Colonic mucosa (tissue), 4 donors: ENCODE measurements at regions not wholly inside any gene's neighbourhood (a gene's known extent, or its start where the extent isn't known, plus 50 kb on each side); places are given as distances from the start of the nearest gene placed in this dataset.

Source experiments
- DNase-seq: peaks from one replicate; pipeline ENCODE4 v3.0.0-alpha.2; 2020
- H3K27ac ChIP-seq: fragments of 200-600 bp; one replicate; pipeline ENCODE4 v1.8.0; 2021
- H3K27me3 ChIP-seq: fragments of 200-600 bp; one replicate; pipeline ENCODE4 v1.8.0; 2021
- H3K36me3 ChIP-seq: fragments of 200-600 bp; one replicate; pipeline ENCODE4 v1.8.0; 2021
- H3K4me1 ChIP-seq: fragments of 200-600 bp; one replicate; pipeline ENCODE4 v1.8.0; 2021; ENCODE audit warnings: mild to moderate bottlenecking
- H3K4me3 ChIP-seq: fragments of 200-600 bp; one replicate; pipeline ENCODE4 v1.8.0; 2021
- H3K9ac ChIP-seq, 2 donors: one replicate each; pipeline ENCODE4 v1.7.0; 2013; ENCODE audit warnings: control low read depth in 2 of 2, low read depth in 2 of 2, low read length in 2 of 2
- H3K9me3 ChIP-seq: fragments of 200-600 bp; one replicate; pipeline ENCODE4 v1.8.0; 2021
- CTCF ChIP-seq: fragments of 200-600 bp; IDR thresholded peaks from one replicate; pipeline ENCODE4 v1.8.0; 2022; ENCODE audit warnings: antibody characterized with exemption, mild to moderate bottlenecking
- intact Hi-C: fragments of 100-400 bp; cut with DNase I; formaldehyde crosslinking; loops from one replicate; pipeline ENCODE4 v1.14.1; 2022
- donor health status: healthy.
- donor health status: DM: no; HTN: no; CAD: no.
- donor health status: DM: no; HTN: no; CAD: no.

DNA sequence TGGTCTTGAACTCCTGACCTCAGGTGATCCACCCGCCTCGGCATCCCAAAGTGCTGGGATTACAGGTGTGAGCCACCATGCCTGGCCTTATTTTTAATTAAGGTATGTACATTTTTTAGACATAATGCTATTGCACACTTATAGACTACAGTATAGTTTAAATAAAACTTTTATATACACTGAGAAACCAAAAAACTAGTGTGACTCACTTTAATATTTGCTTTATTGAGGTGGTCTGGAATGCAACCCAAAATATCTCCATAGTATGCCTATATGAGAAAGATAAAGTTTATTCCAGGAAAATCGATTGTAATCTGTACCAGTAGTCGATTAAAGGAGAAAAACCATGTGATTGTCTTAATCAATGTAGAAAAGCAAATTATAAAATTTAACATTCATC, 85.5 kb upstream of the ERRFI1 start:
- Histone ChIP-seq H3K27me3 (no peaks in the 10 kb centered on the region), H3K27ac (no peak overlapping the region), H3K9ac (no peak overlapping the region), H3K4me3 (no peak overlapping the region), H3K9me3 (no peaks in the 10 kb centered on the region), H3K4me1 (no peaks in the 10 kb centered on the region), H3K36me3 (no peaks in the 10 kb centered on the region)
- no peak for TF ChIP-seq CTCF
- no peak for DNase-seq
- intact Hi-C loops: no loop called here

DNA sequence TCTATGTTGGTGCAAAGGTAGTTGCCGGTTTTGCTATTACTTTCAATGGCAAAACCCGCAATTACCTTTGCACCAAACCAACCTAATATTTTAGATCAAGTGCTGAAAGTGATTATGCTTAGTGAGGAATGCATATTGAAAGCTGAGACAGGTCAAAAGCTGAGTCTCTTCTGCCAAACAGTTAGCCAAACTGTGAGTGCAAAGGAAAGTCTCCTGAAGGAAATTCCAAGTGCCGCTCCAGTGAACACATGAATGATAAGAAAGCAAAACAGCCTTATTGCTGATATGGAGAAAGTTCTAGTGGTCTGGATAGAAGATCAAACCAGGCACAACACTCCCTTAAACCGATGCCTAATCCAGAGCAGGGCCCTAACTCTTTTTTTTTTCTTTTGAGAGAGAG, 83.1 kb upstream of the ERRFI1 start:
- no peak for DNase-seq
- Histone ChIP-seq H3K4me3 (no peak overlapping the region), H3K36me3 (no peaks in the 10 kb centered on the region), H3K4me1 (no peaks in the 10 kb centered on the region), H3K27me3 (no peaks in the 10 kb centered on the region), H3K27ac (no peak overlapping the region), H3K9me3 (no peaks in the 10 kb centered on the region), H3K9ac (no peak overlapping the region)
- intact Hi-C loops: no loop called here
- no peak for TF ChIP-seq CTCF

- H3K4me3 ChIP-seq: no peak overlapping the region
- no peaks in the 10 kb centered on the region for H3K27me3 ChIP-seq
- no peak for TF ChIP-seq CTCF
- no peak overlapping the region for H3K9ac ChIP-seq
- intact Hi-C loops: no loop called here
- H3K9me3 ChIP-seq: no peaks in the 10 kb centered on the region
- no peaks in the 10 kb centered on the region for H3K36me3 ChIP-seq
- H3K27ac ChIP-seq: no peak overlapping the region
- H3K4me1 ChIP-seq: no peaks in the 10 kb centered on the region
- DNase-seq: no peak
These were observed 81.8 kb upstream of the ERRFI1 start for GRCh38 chr1:8107897-8108296.

DNA sequence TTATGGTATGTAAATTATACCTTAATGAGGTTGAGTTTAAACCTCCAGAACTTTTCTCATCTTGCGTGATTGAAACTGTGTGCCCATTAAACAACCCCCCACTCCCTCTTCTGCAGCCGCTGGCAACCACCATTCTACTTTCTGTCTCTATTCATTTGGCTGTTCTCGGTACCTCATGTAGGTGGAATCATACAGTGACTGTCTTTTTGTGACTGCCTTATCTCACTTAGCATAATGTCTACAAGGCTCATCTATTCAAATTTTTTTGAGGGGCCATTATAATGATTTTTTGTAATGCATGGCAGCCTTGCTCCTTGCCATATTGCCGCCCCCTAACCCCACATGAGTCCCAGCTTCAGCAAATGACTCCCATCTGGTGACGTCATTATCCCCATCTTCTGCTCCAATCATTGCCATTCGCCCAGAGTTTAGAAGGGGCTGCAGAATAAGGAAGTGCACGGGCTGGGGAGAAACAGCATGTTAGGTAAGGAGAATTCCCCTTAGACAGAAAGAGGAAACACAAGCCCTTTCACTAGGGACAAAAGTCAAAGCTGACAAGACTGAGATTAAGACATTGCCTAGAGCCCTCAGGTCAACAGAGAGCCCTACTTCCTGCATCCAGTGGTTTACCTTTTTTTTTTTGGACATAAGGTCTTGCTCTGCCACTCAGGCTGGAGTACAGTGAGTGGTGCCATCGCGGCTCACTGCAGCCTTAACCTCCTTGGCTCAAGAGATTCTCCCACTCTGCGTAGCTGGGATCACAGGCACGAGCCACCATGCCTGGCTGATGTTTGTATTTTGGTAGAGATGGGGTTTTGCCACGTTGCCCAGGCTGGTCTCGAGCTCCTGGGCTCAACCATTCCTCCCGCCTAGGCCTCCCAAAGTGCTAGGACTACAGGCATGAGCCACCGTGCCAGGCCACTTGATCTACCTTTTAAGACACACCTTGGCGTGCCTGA, 78.4 kb upstream of the ERRFI1 start:
- no peak for DNase-seq
- Histone ChIP-seq H3K27me3 (no peaks in the 10 kb centered on the region), H3K9ac (no peak overlapping the region), H3K36me3 (no peaks in the 10 kb centered on the region), H3K4me1 (no peaks in the 10 kb centered on the region), H3K9me3 (no peaks in the 10 kb centered on the region), H3K4me3 (no peak overlapping the region), H3K27ac (no peak overlapping the region)
- intact Hi-C loops: no loop called here
- no peak for TF ChIP-seq CTCF

- Histone ChIP-seq H3K4me1 (peaks cover 9% of the 10 kb centered on the region), H3K4me3 (no peak overlapping the region), H3K9ac (peak overlapping the region in 1 of 2 donors; percentile 21), H3K36me3 (no peaks in the 10 kb centered on the region), H3K27ac (peak overlapping the region; percentile 80), H3K9me3 (no peaks in the 10 kb centered on the region), H3K27me3 (no peaks in the 10 kb centered on the region)
- DNase-seq: no peak
- intact Hi-C loops: no loop called here
- TF ChIP-seq CTCF: no peak
These were observed 71.8 kb upstream of the ERRFI1 start for GRCh38 chr1:8097908-8098307.
